ENCODE measurements at regions not wholly inside any gene's neighbourhood (a gene's known extent, or its start where the extent isn't known, plus 50 kb on each side); places are given as distances from the start of the nearest gene placed in this dataset.

GRCh38 chr5:100690036-100690560 is 154.9 kb downstream of the FAM174A start:
- intact Hi-C loops (cut with DNase I; ENCODE audit: low total_unique reads) (no loop called here), in situ Hi-C loops (cut with MboI; ENCODE audit: low pct_ligation_motif_present in 1 of 4, low pct_unique_long_range_greater_than_20kb in 1 of 4, low sequenced_read_pairs in 3 of 4) (no loop called here)
- H3K27me3 ChIP-seq = no peaks in the 10 kb centered on the region
- no peak for TF ChIP-seq POLR2AphosphoS5 (IDR thresholded peaks at IDR 0.05)
- no peak for TF ChIP-seq CTCF (IDR thresholded peaks at IDR 0.05)
- TF ChIP-seq POLR2A (IDR thresholded peaks at IDR 0.05) = no peak
- TF ChIP-seq EP300 (IDR thresholded peaks at IDR 0.05; ENCODE audit: low read depth) = no peak
- WGBS, 2 donors (ENCODE audit: low coverage in 1 of 2) = 73 to 86% methylated on average over 2 to 4 of the region's 4 CpGs
- no peak overlapping the region for H3K27ac ChIP-seq
- no peaks in the 10 kb centered on the region for H3K36me3 ChIP-seq
- no peaks in the 10 kb centered on the region for H3K9me3 ChIP-seq
- no peak for DNase-seq
- no peak overlapping the region for H3K4me3 ChIP-seq
- no peaks in the 10 kb centered on the region for H3K4me1 ChIP-seq

- in situ Hi-C loops (cut with MboI; ENCODE audit: low pct_ligation_motif_present in 1 of 4, low pct_unique_long_range_greater_than_20kb in 1 of 4, low sequenced_read_pairs in 3 of 4) (no loop called here), intact Hi-C loops (cut with DNase I; ENCODE audit: low total_unique reads) (no loop called here)
- TF ChIP-seq CTCF (IDR thresholded peaks at IDR 0.05) (no peak), EP300 (IDR thresholded peaks at IDR 0.05; ENCODE audit: low read depth) (no peak), POLR2AphosphoS5 (IDR thresholded peaks at IDR 0.05) (no peak), POLR2A (IDR thresholded peaks at IDR 0.05) (no peak)
- Histone ChIP-seq H3K9me3 (no peaks in the 10 kb centered on the region), H3K4me1 (no peaks in the 10 kb centered on the region), H3K4me3 (no peak overlapping the region), H3K27me3 (no peaks in the 10 kb centered on the region), H3K36me3 (no peaks in the 10 kb centered on the region), H3K27ac (no peak overlapping the region)
- no peak for DNase-seq
Observed at GRCh38 chr5:100691085-100691484, 155.9 kb downstream of the FAM174A start.

GRCh38 chr5:100691548-100691947 is 156.4 kb downstream of the FAM174A start:
- Histone ChIP-seq H3K9me3 (no peaks in the 10 kb centered on the region), H3K36me3 (no peaks in the 10 kb centered on the region), H3K27me3 (no peaks in the 10 kb centered on the region), H3K27ac (no peak overlapping the region), H3K4me1 (no peaks in the 10 kb centered on the region), H3K4me3 (no peak overlapping the region)
- in situ Hi-C loops (cut with MboI; ENCODE audit: low pct_ligation_motif_present in 1 of 4, low pct_unique_long_range_greater_than_20kb in 1 of 4, low sequenced_read_pairs in 3 of 4) (no loop called here), intact Hi-C loops (cut with DNase I; ENCODE audit: low total_unique reads) (no loop called here)
- WGBS, 2 donors (ENCODE audit: low coverage in 1 of 2) = 84 to 93% methylated on average over 1 of the region's 1 CpG
- TF ChIP-seq CTCF (IDR thresholded peaks at IDR 0.05) (no peak), POLR2AphosphoS5 (IDR thresholded peaks at IDR 0.05) (no peak), EP300 (IDR thresholded peaks at IDR 0.05; ENCODE audit: low read depth) (no peak), POLR2A (IDR thresholded peaks at IDR 0.05) (no peak)
- no peak for DNase-seq

- 71% methylated on average over 1 of the region's 1 CpG; no CpG with 5 or more reads in 1 of the 2 donors for WGBS, 2 donors (ENCODE audit: low coverage in 1 of 2)
- no peaks in the 10 kb centered on the region for H3K4me1 ChIP-seq
- intact Hi-C loops (cut with DNase I; ENCODE audit: low total_unique reads) (no loop called here), in situ Hi-C loops (cut with MboI; ENCODE audit: low pct_ligation_motif_present in 1 of 4, low pct_unique_long_range_greater_than_20kb in 1 of 4, low sequenced_read_pairs in 3 of 4) (no loop called here)
- no peaks in the 10 kb centered on the region for H3K36me3 ChIP-seq
- no peak for TF ChIP-seq EP300 (IDR thresholded peaks at IDR 0.05; ENCODE audit: low read depth)
- no peak for TF ChIP-seq POLR2A (IDR thresholded peaks at IDR 0.05)
- TF ChIP-seq CTCF (IDR thresholded peaks at IDR 0.05) = no peak
- no peak for TF ChIP-seq POLR2AphosphoS5 (IDR thresholded peaks at IDR 0.05)
- H3K27me3 ChIP-seq = no peaks in the 10 kb centered on the region
- no peak overlapping the region for H3K4me3 ChIP-seq
- no peak for DNase-seq
- no peak overlapping the region for H3K27ac ChIP-seq
- H3K9me3 ChIP-seq = no peaks in the 10 kb centered on the region
Observed at GRCh38 chr5:100693481-100693880, 158.3 kb downstream of the FAM174A start.
